Loucy (cell line): ENCODE measurements at regions not wholly inside any gene's neighbourhood (a gene's known extent, or its start where the extent isn't known, plus 50 kb on each side); places are given as distances from the start of the nearest gene placed in this dataset.

ENCODE experiments used
- CTCF ChIP-seq: fragments of 200-600 bp; sonication (generic); conservative IDR thresholded peaks from 2 replicates; pipeline ENCODE4 v1.5.1; 2014; ENCODE audit warnings: mild to moderate bottlenecking, antibody characterized with exemption, low read length
- EZH2phosphoT487 ChIP-seq: fragments of 200-600 bp; IDR thresholded peaks from 2 replicates; pipeline ENCODE4 v1.6.1; 2018; ENCODE audit warnings: antibody characterized with exemption, mild to moderate bottlenecking, moderate library complexity, borderline replicate concordance

GRCh38 chr16:8408855-8409567, 181.3 kb downstream of the TMEM114 start:
- TF ChIP-seq CTCF = no peak
- no peak for TF ChIP-seq EZH2phosphoT487
